H1 (cell line): ENCODE measurements at regions not wholly inside any gene's neighbourhood (a gene's known extent, or its start where the extent isn't known, plus 50 kb on each side); places are given as distances from the start of the nearest gene placed in this dataset.

Experiments used
- CTCF ChIA-PET: fragments of 300-600 bp; sonication (Branson Sonifier 250); formaldehyde crosslinking; loops from one replicate; lab custom pipeline; 2021; ENCODE audit not compliant: partially characterized antibody; lab: Charles Lee
- POLR2A ChIA-PET: fragments of 300-600 bp; sonication (Branson Sonifier 250); formaldehyde crosslinking; loops from one replicate; lab custom pipeline; 2021; ENCODE audit warnings: inconsistent platforms; ENCODE audit not compliant: partially characterized antibody; lab: Charles Lee
- DNase-seq, 2 experiments: peaks; one replicate each; pipeline versions ENCODE4 v3.0.0 to v3.0.0-alpha.2; 2010 to 2022; ENCODE audit warnings: low spot score in 2 of 2, low read depth in 1 of 2, mixed read lengths in 1 of 2
- FAIRE-seq: peaks from 2 replicates; lab custom pipeline; 2011; peaks lifted over from hg19 to GRCh38; lab: Jason Lieb, UNC
- H2AFZ ChIP-seq: 2 replicates; pipeline ENCODE4 v1.8.1; 2012; ENCODE audit warnings: low read length, inconsistent platforms
- H2AK5ac ChIP-seq: 2 replicates; pipeline ENCODE4 v1.6.1; 2013; ENCODE audit warnings: low read depth, low read length
- H2BK120ac ChIP-seq: replicated peaks from 2 replicates; pipeline ENCODE3; 2013; ENCODE audit warnings: low read depth, low read length, inconsistent platforms
- H2BK12ac ChIP-seq: 2 replicates; pipeline ENCODE4 v1.6.1; 2013; ENCODE audit warnings: low read depth, low read length
- H2BK15ac ChIP-seq: 2 replicates; pipeline ENCODE4 v1.6.1; 2013; ENCODE audit warnings: low read length
- H2BK20ac ChIP-seq: 2 replicates; pipeline ENCODE4 v1.6.1; 2013; ENCODE audit warnings: low read length
- H2BK5ac ChIP-seq: 2 replicates; pipeline ENCODE4 v1.6.1; 2013; ENCODE audit warnings: low read depth, low read length
- H3K14ac ChIP-seq: 2 replicates; pipeline ENCODE4 v1.6.1; 2013; ENCODE audit warnings: inconsistent platforms; ENCODE audit not compliant: insufficient read length
- H3K18ac ChIP-seq: 2 replicates; pipeline ENCODE4 v1.6.1; 2013; ENCODE audit warnings: low read length; ENCODE audit errors: extremely low read depth
- H3K23ac ChIP-seq: 2 replicates; pipeline ENCODE4 v1.6.1; 2013; ENCODE audit warnings: inconsistent platforms; ENCODE audit not compliant: insufficient read length
- H3K23me2 ChIP-seq: 2 replicates; pipeline ENCODE4 v1.6.1; 2013; ENCODE audit warnings: low read depth, low read length
- H3K27ac ChIP-seq: 2 replicates; pipeline ENCODE4 v1.6.1; 2011; ENCODE audit warnings: low read depth, low read length, inconsistent platforms
- H3K27me3 ChIP-seq, 4 experiments: replicated peaks in 1 of 4; 1 replicate in 1 of 4; 2 replicates in 3 of 4; pipeline versions ENCODE4 v1.6.1 to v1.8.1; 2011 to 2013; ENCODE audit warnings: low read length in 3 of 4, mild to moderate bottlenecking in 3 of 4, inconsistent platforms in 2 of 4, mixed read lengths in 2 of 4, moderate library complexity in 1 of 4; ENCODE audit not compliant: control insufficient read depth in 3 of 4, insufficient read depth in 3 of 4; ENCODE audit errors: extremely low read depth in 1 of 4
- H3K36me3 ChIP-seq, 4 experiments: 2 replicates each; pipeline versions ENCODE4 v1.6.1 to v1.8.1; 2011 to 2013; ENCODE audit warnings: mild to moderate bottlenecking in 4 of 4, low read length in 3 of 4, moderate library complexity in 2 of 4, control low read depth in 1 of 4, inconsistent platforms in 1 of 4; ENCODE audit not compliant: insufficient read depth in 4 of 4, control insufficient read depth in 2 of 4
- H3K4ac ChIP-seq: replicated peaks from 2 replicates; pipeline ENCODE3; 2013; ENCODE audit warnings: low read length, low read depth, mixed read lengths, inconsistent platforms; ENCODE audit not compliant: insufficient read length
- H3K4me1 ChIP-seq, 4 experiments: replicated peaks in 1 of 4; 1 replicate in 1 of 4; 2 replicates in 3 of 4; pipeline versions ENCODE4 v1.6.1 to v1.8.1; 2011 to 2013; ENCODE audit warnings: low read length in 3 of 4, inconsistent platforms in 2 of 4, mixed read lengths in 1 of 4; ENCODE audit not compliant: insufficient read depth in 4 of 4, control insufficient read depth in 3 of 4
- H3K4me2 ChIP-seq, 2 experiments: 2 replicates each; pipeline versions ENCODE4 v1.6.1 to v1.8.1; 2011 to 2013; ENCODE audit warnings: low read depth in 2 of 2, low read length in 2 of 2, control low read depth in 1 of 2, inconsistent platforms in 1 of 2, mild to moderate bottlenecking in 1 of 2; ENCODE audit not compliant: insufficient read depth in 1 of 2
- H3K4me3 ChIP-seq, 4 experiments: fragments of 200-600, 300-600 bp in 1 of 4; sonication (generic), shearing (Covaris generic), sonication (Bioruptor Twin) in 1 of 4; 2 replicates each; pipeline versions ENCODE4 v1.5.1 to v1.8.1; 2011 to 2016; ENCODE audit warnings: low read length in 4 of 4, low read depth in 3 of 4, control low read depth in 2 of 4, inconsistent platforms in 2 of 4, mild to moderate bottlenecking in 2 of 4, mixed read lengths in 1 of 4, moderate library complexity in 1 of 4; ENCODE audit not compliant: insufficient read depth in 2 of 4; ENCODE audit errors: extremely low read depth in 1 of 4
- H3K56ac ChIP-seq: replicated peaks from 2 replicates; pipeline ENCODE3; 2013; ENCODE audit warnings: low read depth, mild to moderate bottlenecking, mixed read lengths, low read length, inconsistent platforms; ENCODE audit not compliant: insufficient read length
- H3K79me1 ChIP-seq: 2 replicates; pipeline ENCODE4 v1.6.1; 2013; ENCODE audit warnings: low read depth, low read length, control low read depth
- H3K79me2 ChIP-seq, 2 experiments: 2 replicates each; pipeline versions ENCODE4 v1.6.1 to v1.8.1; 2012 to 2013; ENCODE audit warnings: low read length in 2 of 2, mild to moderate bottlenecking in 2 of 2, inconsistent platforms in 1 of 2; ENCODE audit not compliant: insufficient read depth in 2 of 2, control insufficient read depth in 1 of 2
- H3K9ac ChIP-seq, 4 experiments: replicated peaks in 1 of 4; 1 replicate in 1 of 4; 2 replicates in 3 of 4; pipeline versions ENCODE4 v1.6.1 to v1.8.1; 2011 to 2013; ENCODE audit warnings: low read depth in 3 of 4, low read length in 3 of 4, control low read depth in 2 of 4, mild to moderate bottlenecking in 2 of 4, moderate library complexity in 2 of 4, inconsistent platforms in 1 of 4; ENCODE audit errors: extremely low read depth in 1 of 4
- H3K9me3 ChIP-seq, 2 experiments: 2 replicates each; pipeline versions ENCODE4 v1.6.1 to v1.8.1; 2012 to 2013; ENCODE audit warnings: mild to moderate bottlenecking in 2 of 2, moderate library complexity in 2 of 2, control low read depth in 1 of 2, inconsistent platforms in 1 of 2, low read depth in 1 of 2, low read length in 1 of 2, mixed read lengths in 1 of 2; ENCODE audit not compliant: insufficient read depth in 2 of 2
- H4K20me1 ChIP-seq, 2 experiments: replicated peaks in 1 of 2; 2 replicates each; pipeline versions ENCODE3 to v1.8.1; 2011 to 2013; ENCODE audit warnings: inconsistent platforms in 2 of 2, low read length in 2 of 2, mild to moderate bottlenecking in 1 of 2; ENCODE audit not compliant: insufficient read depth in 2 of 2, control insufficient read depth in 1 of 2
- H4K5ac ChIP-seq: 2 replicates; pipeline ENCODE4 v1.6.1; 2013; ENCODE audit warnings: low read length, low read depth, mixed read lengths, inconsistent platforms; ENCODE audit not compliant: insufficient read length
- H4K8ac ChIP-seq: 2 replicates; pipeline ENCODE4 v1.8.0; 2013; ENCODE audit warnings: mild to moderate bottlenecking, moderate library complexity, low read length, inconsistent platforms; ENCODE audit not compliant: insufficient read depth; ENCODE audit errors: extremely low read depth
- H4K91ac ChIP-seq: replicated peaks from 2 replicates; pipeline ENCODE3; 2013; ENCODE audit warnings: low read length, mixed read lengths, inconsistent platforms; ENCODE audit not compliant: insufficient read length
- ASH2L ChIP-seq: fragments of 200-600, 300-600 bp; sonication (generic); IDR thresholded peaks from one replicate; pipeline ENCODE4 v1.7.1; 2017; ENCODE audit warnings: low read length
- ATF3 ChIP-seq: IDR thresholded peaks from 2 replicates; pipeline ENCODE4 v1.6.1; 2011; ENCODE audit warnings: low read depth, mild to moderate bottlenecking, low read length; ENCODE audit not compliant: insufficient read depth
- BACH1 ChIP-seq: IDR thresholded peaks from 2 replicates; pipeline ENCODE4 v1.6.1; 2012; ENCODE audit warnings: low read length, improper control_type of control experiment
- BCL11A ChIP-seq, 2 experiments: IDR thresholded peaks; one replicate each; pipeline ENCODE4 v1.6.1; 2011; ENCODE audit warnings: low read depth in 2 of 2, low read length in 2 of 2, mild to moderate bottlenecking in 2 of 2
- CBX5 ChIP-seq: fragments of 300-800, 300-1000 bp; sonication (generic); IDR thresholded peaks from 2 replicates; pipeline ENCODE4 v1.7.1; 2016; ENCODE audit warnings: antibody characterized with exemption, low read length, low read depth
- CHD2 ChIP-seq: IDR thresholded peaks from 2 replicates; pipeline ENCODE4 v1.6.1; 2012; ENCODE audit warnings: low read length, improper control_type of control experiment
- EZH2 ChIP-seq: fragments of 200-600 bp; sonication (generic); IDR thresholded peaks from 2 replicates; pipeline ENCODE4 v1.7.1; 2012; ENCODE audit warnings: low read depth, mild to moderate bottlenecking, moderate library complexity, low read length, inconsistent platforms; ENCODE audit not compliant: severe bottlenecking
- JUN ChIP-seq: IDR thresholded peaks from 2 replicates; pipeline ENCODE4 v1.6.1; 2011; ENCODE audit warnings: low read depth, mild to moderate bottlenecking, improper control_type of control experiment, low read length
- JUND ChIP-seq: IDR thresholded peaks from 2 replicates; pipeline ENCODE4 v1.6.1; 2011; ENCODE audit warnings: mild to moderate bottlenecking, improper control_type of control experiment, low read length
- SIN3A ChIP-seq, 2 experiments: IDR thresholded peaks in 1 of 2; conservative IDR thresholded peaks in 1 of 2; 2 replicates each; pipeline ENCODE4 v1.6.1; 2011 to 2012; ENCODE audit warnings: low read length in 2 of 2, improper control_type of control experiment in 1 of 2, low read depth in 1 of 2, mild to moderate bottlenecking in 1 of 2
- TAF1 ChIP-seq: IDR thresholded peaks from 2 replicates; pipeline ENCODE4 v1.6.1; 2011; ENCODE audit warnings: mild to moderate bottlenecking, low read depth, low read length
- TBP ChIP-seq: IDR thresholded peaks from 2 replicates; pipeline ENCODE4 v1.6.1; 2011; ENCODE audit warnings: low read depth, low read length, improper control_type of control experiment
- WGBS, 2 experiments: shearing (Covaris generic) in 1 of 2; methylation state at CpG; one replicate each; pipeline versions ENCODE4 v1.1.6 to v1.1.7; 2013 to 2015; ENCODE audit warnings: low lambda C conversion rate in 2 of 2, mixed read lengths in 2 of 2, inconsistent platforms in 1 of 2, low coverage in 1 of 2, missing lambda C conversion rate in 1 of 2; ENCODE audit not compliant: insufficient replicate concordance in 2 of 2, insufficient coverage in 1 of 2, insufficient read length in 1 of 2; ENCODE audit errors: extremely low coverage in 1 of 2, missing lambda C conversion rate in 1 of 2; 5-methylcytosine and 5-hydroxymethylcytosine counted together

GRCh38 chr10:113412161-113412560, 140.7 kb upstream of the HABP2 start:
- Histone ChIP-seq H2BK12ac (no peak overlapping the region), H3K9me3 (no peaks in the 10 kb centered on the region), H4K5ac (no peak overlapping the region), H3K36me3 (no peaks in the 10 kb centered on the region), H2BK5ac (no peak overlapping the region), H3K9ac (no peak overlapping the region), H2BK15ac (no peak overlapping the region), H3K18ac (no peak overlapping the region), H3K4me3 (no peak overlapping the region), H3K56ac (no peak overlapping the region), H2AK5ac (no peak overlapping the region), H2BK120ac (no peak overlapping the region), H4K20me1 (no peaks in the 10 kb centered on the region), H3K27ac (no peak overlapping the region), H2BK20ac (no peak overlapping the region), H3K23me2 (0 out of 2 replicates have a peak, but pooled peaks cover 2% of the 10 kb centered on the region), H3K79me2 (no peaks in the 10 kb centered on the region), H4K8ac (no peak overlapping the region), H3K79me1 (no peaks in the 10 kb centered on the region), H3K27me3 (no peaks in the 10 kb centered on the region; a peak in 1 of 7 replicates), H2AFZ (no peak overlapping the region), H3K23ac (no peak overlapping the region), H3K4ac (no peak overlapping the region), H3K4me1 (peaks cover 8 to 17% (median 13%) of the 10 kb centered on the region in 4 experiments), H4K91ac (no peak overlapping the region), H3K14ac (no peak overlapping the region), H3K4me2 (no peak overlapping the region)
- DNase-seq (no peak), FAIRE-seq (no peak)
- WGBS, 2 experiments: 81% methylated on average over 3 of the region's 3 CpGs; no CpG with 5 or more reads in 1 of the 2 experiments
- no peak for TF ChIP-seq EZH2
- no peak for TF ChIP-seq CHD2
- TF ChIP-seq ASH2L: no peak
- no peak for TF ChIP-seq BCL11A (IDR thresholded peaks at IDR 0.05; ENCODE audit: low read depth in 2 of 2, low read length in 2 of 2)
- no peak for TF ChIP-seq ATF3
- no peak for TF ChIP-seq TAF1
- TF ChIP-seq CBX5: no peak
- no peak for TF ChIP-seq TBP
- no peak for TF ChIP-seq BACH1
- TF ChIP-seq JUND: no peak
- TF ChIP-seq SIN3A (conservative IDR thresholded peaks at IDR 0.05 in 1 of 2, IDR thresholded peaks at IDR 0.05 in 1 of 2; ENCODE audit: low read depth in 1 of 2, low read length in 2 of 2): no peak
- no peak for TF ChIP-seq JUN
- ChIA-PET POLR2A (no interaction called here), CTCF (interaction anchor here (1.0 kb wide), 1 partner anchor 24 kb away, joined by 3 read pairs; no protein-coding TSS in a partner anchor)
